ENCODE measurements at regions not wholly inside any gene's neighbourhood (a gene's known extent, or its start where the extent isn't known, plus 50 kb on each side); places are given as distances from the start of the nearest gene placed in this dataset.

GRCh38 chr5:178790371-178790770, 59.9 kb upstream of the ZNF354A start:
- no peaks in the 10 kb centered on the region for H4K20me1 ChIP-seq (replicated peaks; ENCODE audit: insufficient read depth)
- H3K79me2 ChIP-seq (replicated peaks; ENCODE audit: insufficient read depth) = no peaks in the 10 kb centered on the region
- no peaks in the 10 kb centered on the region for H3K27me3 ChIP-seq (ENCODE audit: insufficient read depth)
- Mint-ChIP-seq H3K36me3 (ENCODE audit: low read depth) (peaks cover 25% of the 10 kb centered on the region), H3K4me3 (no peak overlapping the region), H3K27ac (no peak overlapping the region), H3K27me3 (ENCODE audit: insufficient read depth, low read depth, poor library complexity) (peaks cover 4% of the 10 kb centered on the region), H3K9me3 (peaks cover 95% of the 10 kb centered on the region), H3K4me1 (no peaks in the 10 kb centered on the region)
- TF ChIP-seq EZH2 (IDR thresholded peaks at IDR 0.05; ENCODE audit: low read depth, unreplicated experiment) = no peak
- TF ChIP-seq NANOG (IDR thresholded peaks at IDR 0.05; ENCODE audit: borderline replicate concordance) = no peak
- TF ChIP-seq CTCF (conservative IDR thresholded peaks at IDR 0.05; ENCODE audit: low read depth in 2 of 2) = no peak
- no peak for TF ChIP-seq JUNB (IDR thresholded peaks at IDR 0.05; ENCODE audit: unreplicated experiment)
- no peak for TF ChIP-seq ETS1 (IDR thresholded peaks at IDR 0.05)
- TF ChIP-seq, protein P1, sequence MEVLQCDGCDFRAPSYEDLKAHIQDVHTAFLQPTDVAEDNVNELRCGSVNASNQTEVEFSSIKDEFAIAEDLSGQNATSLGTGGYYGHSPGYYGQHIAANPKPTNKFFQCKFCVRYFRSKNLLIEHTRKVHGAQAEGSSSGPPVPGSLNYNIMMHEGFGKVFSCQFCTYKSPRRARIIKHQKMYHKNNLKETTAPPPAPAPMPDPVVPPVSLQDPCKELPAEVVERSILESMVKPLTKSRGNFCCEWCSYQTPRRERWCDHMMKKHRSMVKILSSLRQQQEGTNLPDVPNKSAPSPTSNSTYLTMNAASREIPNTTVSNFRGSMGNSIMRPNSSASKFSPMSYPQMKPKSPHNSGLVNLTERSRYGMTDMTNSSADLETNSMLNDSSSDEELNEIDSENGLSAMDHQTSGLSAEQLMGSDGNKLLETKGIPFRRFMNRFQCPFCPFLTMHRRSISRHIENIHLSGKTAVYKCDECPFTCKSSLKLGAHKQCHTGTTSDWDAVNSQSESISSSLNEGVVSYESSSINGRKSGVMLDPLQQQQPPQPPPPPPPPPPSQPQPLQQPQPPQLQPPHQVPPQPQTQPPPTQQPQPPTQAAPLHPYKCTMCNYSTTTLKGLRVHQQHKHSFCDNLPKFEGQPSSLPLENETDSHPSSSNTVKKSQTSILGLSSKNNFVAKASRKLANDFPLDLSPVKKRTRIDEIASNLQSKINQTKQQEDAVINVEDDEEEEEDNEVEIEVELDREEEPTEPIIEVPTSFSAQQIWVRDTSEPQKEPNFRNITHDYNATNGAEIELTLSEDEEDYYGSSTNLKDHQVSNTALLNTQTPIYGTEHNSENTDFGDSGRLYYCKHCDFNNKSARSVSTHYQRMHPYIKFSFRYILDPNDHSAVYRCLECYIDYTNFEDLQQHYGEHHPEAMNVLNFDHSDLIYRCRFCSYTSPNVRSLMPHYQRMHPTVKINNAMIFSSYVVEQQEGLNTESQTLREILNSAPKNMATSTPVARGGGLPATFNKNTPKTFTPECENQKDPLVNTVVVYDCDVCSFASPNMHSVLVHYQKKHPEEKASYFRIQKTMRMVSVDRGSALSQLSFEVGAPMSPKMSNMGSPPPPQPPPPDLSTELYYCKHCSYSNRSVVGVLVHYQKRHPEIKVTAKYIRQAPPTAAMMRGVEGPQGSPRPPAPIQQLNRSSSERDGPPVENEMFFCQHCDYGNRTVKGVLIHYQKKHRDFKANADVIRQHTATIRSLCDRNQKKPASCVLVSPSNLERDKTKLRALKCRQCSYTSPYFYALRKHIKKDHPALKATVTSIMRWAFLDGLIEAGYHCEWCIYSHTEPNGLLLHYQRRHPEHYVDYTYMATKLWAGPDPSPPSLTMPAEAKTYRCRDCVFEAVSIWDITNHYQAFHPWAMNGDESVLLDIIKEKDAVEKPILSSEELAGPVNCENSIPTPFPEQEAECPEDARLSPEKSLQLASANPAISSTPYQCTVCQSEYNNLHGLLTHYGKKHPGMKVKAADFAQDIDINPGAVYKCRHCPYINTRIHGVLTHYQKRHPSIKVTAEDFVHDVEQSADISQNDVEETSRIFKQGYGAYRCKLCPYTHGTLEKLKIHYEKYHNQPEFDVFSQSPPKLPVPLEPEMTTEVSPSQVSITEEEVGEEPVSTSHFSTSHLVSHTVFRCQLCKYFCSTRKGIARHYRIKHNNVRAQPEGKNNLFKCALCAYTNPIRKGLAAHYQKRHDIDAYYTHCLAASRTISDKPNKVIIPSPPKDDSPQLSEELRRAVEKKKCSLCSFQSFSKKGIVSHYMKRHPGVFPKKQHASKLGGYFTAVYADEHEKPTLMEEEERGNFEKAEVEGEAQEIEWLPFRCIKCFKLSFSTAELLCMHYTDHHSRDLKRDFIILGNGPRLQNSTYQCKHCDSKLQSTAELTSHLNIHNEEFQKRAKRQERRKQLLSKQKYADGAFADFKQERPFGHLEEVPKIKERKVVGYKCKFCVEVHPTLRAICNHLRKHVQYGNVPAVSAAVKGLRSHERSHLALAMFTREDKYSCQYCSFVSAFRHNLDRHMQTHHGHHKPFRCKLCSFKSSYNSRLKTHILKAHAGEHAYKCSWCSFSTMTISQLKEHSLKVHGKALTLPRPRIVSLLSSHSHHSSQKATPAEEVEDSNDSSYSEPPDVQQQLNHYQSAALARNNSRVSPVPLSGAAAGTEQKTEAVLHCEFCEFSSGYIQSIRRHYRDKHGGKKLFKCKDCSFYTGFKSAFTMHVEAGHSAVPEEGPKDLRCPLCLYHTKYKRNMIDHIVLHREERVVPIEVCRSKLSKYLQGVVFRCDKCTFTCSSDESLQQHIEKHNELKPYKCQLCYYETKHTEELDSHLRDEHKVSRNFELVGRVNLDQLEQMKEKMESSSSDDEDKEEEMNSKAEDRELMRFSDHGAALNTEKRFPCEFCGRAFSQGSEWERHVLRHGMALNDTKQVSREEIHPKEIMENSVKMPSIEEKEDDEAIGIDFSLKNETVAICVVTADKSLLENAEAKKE (CRISPR knock-in tag; IDR thresholded peaks at IDR 0.05) = no peak
- no peak for TF ChIP-seq STAT1 (IDR thresholded peaks at IDR 0.05; ENCODE audit: unreplicated experiment)
- TF ChIP-seq POLR2AphosphoS5 (IDR thresholded peaks at IDR 0.05; ENCODE audit: low read depth) = no peak
- TF ChIP-seq REST (IDR thresholded peaks at IDR 0.05; ENCODE audit: unreplicated experiment) = no peak
- no peak for TF ChIP-seq ZNF114 (CRISPR knock-in tag; IDR thresholded peaks at IDR 0.05)
- TF ChIP-seq EZH2phosphoT487 (IDR thresholded peaks at IDR 0.05; ENCODE audit: unreplicated experiment) = no peak
- no peak for TF ChIP-seq CREB1 (CRISPR knock-in tag; IDR thresholded peaks at IDR 0.05; ENCODE audit: low read depth)
- TF ChIP-seq ZNF331 (CRISPR knock-in tag; IDR thresholded peaks at IDR 0.05; ENCODE audit: low read depth) = no peak
- no peak overlapping the region for H3K4me2 ChIP-seq
- no peak overlapping the region for H3K4me3 ChIP-seq
- H3K9me2 ChIP-seq (ENCODE audit: insufficient read depth) = no peaks in the 10 kb centered on the region
- no peak overlapping the region for H2AFZ ChIP-seq
- ATAC-seq = no peak
- no peaks in the 10 kb centered on the region for H3K36me3 ChIP-seq (ENCODE audit: insufficient read depth)
- H3K4me1 ChIP-seq (ENCODE audit: insufficient read depth) = no peaks in the 10 kb centered on the region
- no peak for DNase-seq (ENCODE audit: low spot score)
- H3F3A ChIP-seq (replicated peaks; ENCODE audit: low read depth) = no peaks in the 10 kb centered on the region
- no peak overlapping the region for H3K27ac ChIP-seq (ENCODE audit: low read depth)
